PC-9 (cell line): ENCODE measurements at regions not wholly inside any gene's neighbourhood (a gene's known extent, or its start where the extent isn't known, plus 50 kb on each side); places are given as distances from the start of the nearest gene placed in this dataset.

ENCODE experiments used
- EZH2 ChIP-seq: fragments of 200-600 bp; sonication (generic); IDR thresholded peaks from 2 replicates; pipeline ENCODE4 v1.8.0; 2017; ENCODE audit warnings: antibody characterized with exemption, low read depth
- TF ChIP-seq, protein P1 (sequence below): fragments of 200-600 bp; sonication (generic); conservative IDR thresholded peaks from 2 replicates; pipeline ENCODE4 v1.6.1; 2017; ENCODE audit warnings: mixed run types, antibody characterized with exemption, mild to moderate bottlenecking, moderate library complexity

GRCh38 chr5:74059706-74060105 lies 433.7 kb downstream of the ARHGEF28 start:
- TF ChIP-seq EZH2: no peak
- TF ChIP-seq, protein P1, sequence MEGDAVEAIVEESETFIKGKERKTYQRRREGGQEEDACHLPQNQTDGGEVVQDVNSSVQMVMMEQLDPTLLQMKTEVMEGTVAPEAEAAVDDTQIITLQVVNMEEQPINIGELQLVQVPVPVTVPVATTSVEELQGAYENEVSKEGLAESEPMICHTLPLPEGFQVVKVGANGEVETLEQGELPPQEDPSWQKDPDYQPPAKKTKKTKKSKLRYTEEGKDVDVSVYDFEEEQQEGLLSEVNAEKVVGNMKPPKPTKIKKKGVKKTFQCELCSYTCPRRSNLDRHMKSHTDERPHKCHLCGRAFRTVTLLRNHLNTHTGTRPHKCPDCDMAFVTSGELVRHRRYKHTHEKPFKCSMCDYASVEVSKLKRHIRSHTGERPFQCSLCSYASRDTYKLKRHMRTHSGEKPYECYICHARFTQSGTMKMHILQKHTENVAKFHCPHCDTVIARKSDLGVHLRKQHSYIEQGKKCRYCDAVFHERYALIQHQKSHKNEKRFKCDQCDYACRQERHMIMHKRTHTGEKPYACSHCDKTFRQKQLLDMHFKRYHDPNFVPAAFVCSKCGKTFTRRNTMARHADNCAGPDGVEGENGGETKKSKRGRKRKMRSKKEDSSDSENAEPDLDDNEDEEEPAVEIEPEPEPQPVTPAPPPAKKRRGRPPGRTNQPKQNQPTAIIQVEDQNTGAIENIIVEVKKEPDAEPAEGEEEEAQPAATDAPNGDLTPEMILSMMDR: no peak
